Right lobe of liver (tissue), 6 donors: ENCODE measurements at regions not wholly inside any gene's neighbourhood (a gene's known extent, or its start where the extent isn't known, plus 50 kb on each side); places are given as distances from the start of the nearest gene placed in this dataset.

Experiments
- ATAC-seq, 4 donors: fragments of 200-7000 bp; cut with Tn5 transposase; one replicate each; pipeline ENCODE4 v1.9.1; 2020; ENCODE audit warnings: mild to moderate bottlenecking in 4 of 4, moderate library complexity in 4 of 4
- DNase-seq, 3 donors: peaks; one replicate each; pipeline ENCODE4 v3.0.0-alpha.2; 2020
- H3K27ac ChIP-seq, 3 donors: fragments of 200-600 bp; one replicate each; pipeline ENCODE4 v1.8.0; 2022
- H3K27me3 ChIP-seq, 2 donors: fragments of 200-600 bp; one replicate each; pipeline ENCODE4 v1.8.0; 2022
- H3K36me3 ChIP-seq, 4 donors: fragments of 200-600 bp; sonication (generic) in 1 of 4; one replicate each; pipeline versions ENCODE4 v1.5.1 to v1.8.0; 2017 to 2022; ENCODE audit warnings: control low read depth in 1 of 4
- H3K4me1 ChIP-seq, 4 donors: fragments of 200-600 bp; sonication (generic) in 1 of 4; one replicate each; pipeline versions ENCODE4 v1.5.1 to v1.8.0; 2017 to 2022; ENCODE audit warnings: control low read depth in 1 of 4
- H3K4me3 ChIP-seq, 3 donors: fragments of 200-600 bp; one replicate each; pipeline ENCODE4 v1.8.0; 2022
- H3K9me3 ChIP-seq, 4 donors: fragments of 200-600 bp; sonication (generic) in 1 of 4; one replicate each; pipeline versions ENCODE4 v1.5.1 to v1.8.0; 2017 to 2022; ENCODE audit warnings: control low read depth in 1 of 4
- CTCF ChIP-seq, 4 donors: fragments of 200-600 bp in 3 of 4; fragments of 450-650 bp in 1 of 4; IDR thresholded peaks; one replicate each; pipeline versions ENCODE4 v1.5.1 to v1.8.0; 2016 to 2022; ENCODE audit warnings: antibody characterized with exemption in 4 of 4, mild to moderate bottlenecking in 2 of 4
- POLR2A ChIP-seq: fragments of 450-650 bp; IDR thresholded peaks from one replicate; pipeline ENCODE4 v1.6.1; 2017; ENCODE audit warnings: antibody characterized with exemption, mild to moderate bottlenecking
- WGBS: methylation state at CpG from one replicate; pipeline ENCODE4 v1.1.6; 2018; ENCODE audit warnings: low coverage, low lambda C conversion rate; ENCODE audit not compliant: insufficient coverage; ENCODE audit errors: missing lambda C conversion rate; 5-methylcytosine and 5-hydroxymethylcytosine counted together
- intact Hi-C, 2 donors: fragments of 100-400 bp; cut with DNase I; formaldehyde crosslinking; loops; one replicate each; pipeline versions ENCODE4 v1.11.2 to v1.14.1; 2022
- donor health status: DM: no; HTN: yes; CAD: no.
- donor health status: DM: no; HTN: no; CAD: no.
- donor health status: DM: no; HTN: no; CAD: no.
- donor health status: DM: no; HTN: yes; CAD: no.
- donor health status: DM: no; HTN: yes; CAD: no.

GRCh38 chr1:193588311-193589082 is 402.1 kb upstream of the B3GALT2 start:
- intact Hi-C loops: no loop called here
- no peak overlapping the region for H3K4me3 ChIP-seq
- H3K4me1 ChIP-seq: no peaks in the 10 kb centered on the region
- WGBS: 80% methylated on average over 7 of the region's 8 CpGs
- DNase-seq (no peak), ATAC-seq (no peak)
- H3K36me3 ChIP-seq: no peaks in the 10 kb centered on the region
- no peaks in the 10 kb centered on the region for H3K27me3 ChIP-seq
- no peak overlapping the region for H3K27ac ChIP-seq
- TF ChIP-seq CTCF (IDR thresholded peaks at IDR 0.05) (no peak), POLR2A (no peak)
- H3K9me3 ChIP-seq: no peaks in the 10 kb centered on the region

GRCh38 chr1:193584731-193585239 is 398.4 kb upstream of the B3GALT2 start:
- H3K36me3 ChIP-seq: no peaks in the 10 kb centered on the region
- DNase-seq (no peak), ATAC-seq (no peak)
- no peak overlapping the region for H3K4me3 ChIP-seq
- H3K9me3 ChIP-seq: no peaks in the 10 kb centered on the region
- TF ChIP-seq POLR2A: no peak
- no peak for TF ChIP-seq CTCF (IDR thresholded peaks at IDR 0.05)
- H3K27ac ChIP-seq: no peak overlapping the region
- intact Hi-C loops: no loop called here
- H3K27me3 ChIP-seq: no peaks in the 10 kb centered on the region
- WGBS: 65% methylated on average over 2 of the region's 2 CpGs
- H3K4me1 ChIP-seq: no peaks in the 10 kb centered on the region

- 89% methylated on average over 3 of the region's 3 CpGs for WGBS
- no peak for ATAC-seq
- H3K4me1 ChIP-seq: no peaks in the 10 kb centered on the region
These were observed 394.9 kb upstream of the B3GALT2 start for GRCh38 chr1:193581341-193581740.

GRCh38 chr1:193580419-193580818 is 394.0 kb upstream of the B3GALT2 start:
- H3K4me3 ChIP-seq: no peak overlapping the region
- H3K27me3 ChIP-seq: no peaks in the 10 kb centered on the region
- TF ChIP-seq POLR2A (no peak), CTCF (IDR thresholded peaks at IDR 0.05) (no peak)
- no peaks in the 10 kb centered on the region for H3K36me3 ChIP-seq
- no peak for ATAC-seq
- no peaks in the 10 kb centered on the region for H3K9me3 ChIP-seq
- 95% methylated on average over 3 of the region's 3 CpGs for WGBS
- no peak overlapping the region for H3K27ac ChIP-seq
- no peak for DNase-seq
- H3K4me1 ChIP-seq: no peaks in the 10 kb centered on the region
- intact Hi-C loops: no loop called here

More at GRCh38 chr1:193581341-193581740, 394.9 kb upstream of the B3GALT2 start:
- intact Hi-C loops: no loop called here
- TF ChIP-seq CTCF (IDR thresholded peaks at IDR 0.05) (no peak), POLR2A (no peak)
- Histone ChIP-seq H3K4me3 (no peak overlapping the region), H3K9me3 (no peaks in the 10 kb centered on the region), H3K27ac (no peak overlapping the region), H3K27me3 (no peaks in the 10 kb centered on the region), H3K36me3 (no peaks in the 10 kb centered on the region)
- DNase-seq: no peak
